Endothelial cell of umbilical vein (primary cell): ENCODE measurements at regions not wholly inside any gene's neighbourhood (a gene's known extent, or its start where the extent isn't known, plus 50 kb on each side); places are given as distances from the start of the nearest gene placed in this dataset.

Source experiments
- BruUV-seq: library from RNA; stranded (reverse); fragments of 400-500 nt; replicated peaks from 2 replicates; lab custom pipeline; 2021; lab: Mats Ljungman, UMichigan
- CTCF ChIA-PET: fragments of 300-600, 350-600 bp; sonication (Branson Sonifier 250); formaldehyde crosslinking; loops from one replicate; lab custom pipeline; 2021; ENCODE audit warnings: antibody characterized with exemption, inconsistent platforms; lab: Charles Lee
- POLR2A ChIA-PET: fragments of 300-600, 350-600 bp; sonication (Branson Sonifier 250); formaldehyde crosslinking; loops from one replicate; lab custom pipeline; 2021; ENCODE audit warnings: antibody characterized with exemption, inconsistent platforms; lab: Charles Lee
- DNase-seq: peaks from one replicate; pipeline ENCODE4 v3.0.0-alpha.2; 2011; ENCODE audit warnings: low read depth, low spot score
- FAIRE-seq: peaks from 2 replicates; lab custom pipeline; 2011; peaks lifted over from hg19 to GRCh38; lab: Jason Lieb, UNC
- H2AFZ ChIP-seq: 2 replicates; pipeline ENCODE4 v1.6.0; 2012; ENCODE audit warnings: low read depth, low read length, control low read depth, inconsistent platforms
- H3K27ac ChIP-seq: 2 replicates; pipeline ENCODE4 v1.5.1; 2011; ENCODE audit warnings: low read depth, mild to moderate bottlenecking, control low read depth, low read length, moderate library complexity; ENCODE audit not compliant: insufficient read depth
- H3K27me3 ChIP-seq, 2 experiments: 2 replicates each; pipeline versions ENCODE4 v1.6.0 to v1.6.1; 2011; ENCODE audit warnings: low read length in 2 of 2, mixed read lengths in 1 of 2; ENCODE audit not compliant: control insufficient read depth in 2 of 2, insufficient read depth in 2 of 2
- H3K36me3 ChIP-seq, 2 experiments: 2 replicates in 1 of 2; 3 replicates in 1 of 2; pipeline ENCODE4 v1.5.1; 2011; ENCODE audit warnings: low read length in 2 of 2, mild to moderate bottlenecking in 1 of 2, moderate library complexity in 1 of 2; ENCODE audit not compliant: control insufficient read depth in 2 of 2, insufficient read depth in 2 of 2; ENCODE audit errors: extremely low read depth in 1 of 2
- H3K4me1 ChIP-seq: 3 replicates; pipeline ENCODE4 v1.5.1; 2011; ENCODE audit warnings: mild to moderate bottlenecking, low read length; ENCODE audit not compliant: control insufficient read depth, insufficient read depth; ENCODE audit errors: extremely low read depth
- H3K4me2 ChIP-seq: 2 replicates; pipeline ENCODE4 v1.6.1; 2011; ENCODE audit warnings: low read length, control low read depth, mixed read lengths; ENCODE audit not compliant: insufficient read depth
- H3K4me3 ChIP-seq, 3 experiments: fragments of 200-600 bp in 1 of 3; sonication (generic), shearing (Covaris generic) in 1 of 3; replicated peaks in 1 of 3; 2 replicates each; pipeline ENCODE4 v1.5.1; 2011 to 2016; ENCODE audit warnings: control low read depth in 3 of 3, low read length in 3 of 3, mild to moderate bottlenecking in 2 of 3, inconsistent platforms in 1 of 3, low read depth in 1 of 3, moderate library complexity in 1 of 3; ENCODE audit not compliant: insufficient read depth in 1 of 3
- H3K79me2 ChIP-seq: 2 replicates; pipeline ENCODE4 v1.6.0; 2012; ENCODE audit warnings: low read length, inconsistent platforms; ENCODE audit not compliant: control insufficient read depth, insufficient read depth
- H3K9ac ChIP-seq: replicated peaks from 2 replicates; pipeline ENCODE3; 2011; ENCODE audit warnings: low read length, control low read depth; ENCODE audit not compliant: insufficient read depth; ENCODE audit errors: extremely low read depth
- H3K9me1 ChIP-seq: replicated peaks from 3 replicates; pipeline ENCODE4 v1.6.0; 2011; ENCODE audit warnings: mild to moderate bottlenecking, low read length; ENCODE audit not compliant: control insufficient read depth, insufficient read depth; ENCODE audit errors: extremely low read depth
- H3K9me3 ChIP-seq: replicated peaks from 2 replicates; pipeline ENCODE4 v1.5.1; 2012; ENCODE audit warnings: low read length, inconsistent platforms; ENCODE audit not compliant: control insufficient read depth, insufficient read depth
- H4K20me1 ChIP-seq: replicated peaks from 2 replicates; pipeline ENCODE3; 2011; ENCODE audit warnings: mild to moderate bottlenecking, low read length; ENCODE audit not compliant: control insufficient read depth, insufficient read depth; ENCODE audit errors: extremely low read depth
- CTCF ChIP-seq, 2 donors: IDR thresholded peaks; 1 replicate in 1 of 2; 2 replicates in 1 of 2; pipeline ENCODE4 v1.5.1; 2011; ENCODE audit warnings: low read length in 2 of 2, mild to moderate bottlenecking in 2 of 2, moderate library complexity in 2 of 2, control low read depth in 1 of 2, inconsistent platforms in 1 of 2, low read depth in 1 of 2; ENCODE audit not compliant: insufficient read depth in 1 of 2; ENCODE audit errors: extremely low read depth in 1 of 2
- EZH2 ChIP-seq: IDR thresholded peaks from 2 replicates; pipeline ENCODE4 v1.6.1; 2012; ENCODE audit warnings: borderline replicate concordance, low read depth, mild to moderate bottlenecking, moderate library complexity, low read length, inconsistent platforms; ENCODE audit not compliant: severe bottlenecking
- FOS ChIP-seq: IDR thresholded peaks from 2 replicates; pipeline ENCODE4 v1.6.1; 2011; ENCODE audit warnings: mild to moderate bottlenecking, low read length, moderate library complexity, borderline replicate concordance; ENCODE audit not compliant: insufficient read depth
- GATA2 ChIP-seq: IDR thresholded peaks from 2 replicates; pipeline ENCODE4 v1.7.0; 2011; ENCODE audit warnings: low read depth, mild to moderate bottlenecking, moderate library complexity, mixed read lengths, low read length; ENCODE audit not compliant: insufficient read length, insufficient read depth
- JUN ChIP-seq: IDR thresholded peaks from 2 replicates; pipeline ENCODE4 v1.6.1; 2011; ENCODE audit warnings: borderline replicate concordance, low read depth; ENCODE audit not compliant: insufficient read length, insufficient read depth
- MAX ChIP-seq: IDR thresholded peaks from 2 replicates; pipeline ENCODE4 v1.6.1; 2011; ENCODE audit not compliant: insufficient read depth, insufficient read length
- MYC ChIP-seq: IDR thresholded peaks from one replicate; pipeline ENCODE4 v1.6.1; 2011; ENCODE audit warnings: mild to moderate bottlenecking, low read depth, low read length
- POLR2A ChIP-seq: IDR thresholded peaks from 2 replicates; pipeline ENCODE4 v1.6.1; 2012; ENCODE audit warnings: low read depth, mild to moderate bottlenecking, control low read depth, low read length
- POLR2AphosphoS5 ChIP-seq: IDR thresholded peaks from 2 replicates; pipeline ENCODE4 v1.6.1; 2012; ENCODE audit warnings: low read depth, mild to moderate bottlenecking, control low read depth, low read length, moderate library complexity; ENCODE audit not compliant: insufficient read depth
- dilution Hi-C: fragments of 300-500 bp; cut with MboI; formaldehyde crosslinking; loops from one replicate; pipeline ENCODE4 v1.15.0; 2019; ENCODE audit warnings: low sequenced_read_pairs; ENCODE audit not compliant: extremely low pct_ligation_motif_present
- intact Hi-C: fragments of 100-400 bp; cut with micrococcal nuclease; formaldehyde crosslinking; loops from one replicate; pipeline ENCODE4 v1.10.0; 2022

DNA sequence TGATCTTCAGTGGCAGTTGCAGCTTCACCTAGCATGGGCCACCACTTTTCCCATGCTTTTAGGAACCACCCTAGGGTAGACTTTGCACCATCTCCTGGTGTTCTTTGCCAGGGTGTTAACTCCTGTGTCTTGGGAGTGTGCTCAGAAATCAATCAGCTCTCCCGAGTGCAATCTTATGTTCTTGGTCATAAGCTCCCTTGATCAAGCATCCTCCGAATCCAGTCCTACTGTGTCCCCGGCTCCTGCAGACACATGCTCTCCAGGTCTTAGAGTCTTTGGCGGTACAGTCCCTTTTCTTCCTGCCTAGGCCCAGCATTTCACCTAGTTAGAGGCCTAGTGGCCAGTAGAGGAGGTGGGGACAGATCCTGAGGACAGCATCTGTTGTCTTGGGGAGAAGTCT lies 74.7 kb upstream of the SYN2 start:
- no peaks in the 10 kb centered on the region for H4K20me1 ChIP-seq
- ChIA-PET POLR2A (no interaction called here), CTCF (interaction anchor here (2.4 kb wide), 1 partner anchor 15 kb away, joined by 9 read pairs; no protein-coding TSS in a partner anchor)
- intact Hi-C loops (no loop called here), dilution Hi-C loops (no loop called here)
- no peaks in the 10 kb centered on the region for H3K36me3 ChIP-seq
- FAIRE-seq (no peak), DNase-seq (no peak)
- no peak overlapping the region for H3K4me2 ChIP-seq
- no TSS peak for BruUV-seq
- no peak overlapping the region for H2AFZ ChIP-seq
- H3K27ac ChIP-seq = no peak overlapping the region
- H3K27me3 ChIP-seq = no peaks in the 10 kb centered on the region
- no peaks in the 10 kb centered on the region for H3K4me1 ChIP-seq
- TF ChIP-seq POLR2A (no peak), MYC (no peak), JUN (no peak), POLR2AphosphoS5 (no peak), CTCF (IDR thresholded peaks at IDR 0.05; ENCODE audit: extremely low read depth in 1 of 2, insufficient read depth in 1 of 2, low read depth in 1 of 2, low read length in 2 of 2) (no peak), GATA2 (no peak), EZH2 (no peak), MAX (no peak), FOS (no peak)
- H3K9ac ChIP-seq = no peak overlapping the region
- H3K79me2 ChIP-seq = no peaks in the 10 kb centered on the region
- H3K4me3 ChIP-seq = no peak overlapping the region
- H3K9me3 ChIP-seq = no peaks in the 10 kb centered on the region
- H3K9me1 ChIP-seq = no peaks in the 10 kb centered on the region
